ENCODE measurements at regions not wholly inside any gene's neighbourhood (a gene's known extent, or its start where the extent isn't known, plus 50 kb on each side); places are given as distances from the start of the nearest gene placed in this dataset.

- Histone ChIP-seq H3K9ac (ENCODE audit: low read length) (no peak overlapping the region), H3K9me3 (ENCODE audit: low read length) (no peaks in the 10 kb centered on the region), H3K79me2 (replicated peaks; ENCODE audit: insufficient read depth, low read length) (no peaks in the 10 kb centered on the region), H4K20me1 (ENCODE audit: insufficient read depth) (no peaks in the 10 kb centered on the region), H3K27me3 (ENCODE audit: insufficient read depth, low read depth, low read length) (no peaks in the 10 kb centered on the region), H3K4me3 (ENCODE audit: low read length) (no peak overlapping the region), H2AFZ (ENCODE audit: low read depth, low read length) (no peak overlapping the region), H3K27ac (ENCODE audit: low read length) (no peak overlapping the region), H3K9me2 (ENCODE audit: insufficient read depth, low read length) (peaks cover 5% of the 10 kb centered on the region), H3F3A (ENCODE audit: insufficient read depth, low read length, poor library complexity, severe bottlenecking) (no peaks in the 10 kb centered on the region), H3K4me2 (ENCODE audit: low read length) (no peak overlapping the region), H3K36me3 (ENCODE audit: insufficient read depth, low read length) (no peaks in the 10 kb centered on the region)
- no peak for TF ChIP-seq EZH2 (IDR thresholded peaks at IDR 0.05; ENCODE audit: borderline replicate concordance, insufficient read depth, low read length, poor library complexity, severe bottlenecking)
- TF ChIP-seq TAF1 (IDR thresholded peaks at IDR 0.05; ENCODE audit: low read depth) = no peak
- TF ChIP-seq POLR2AphosphoS5 (IDR thresholded peaks at IDR 0.05) = no peak
- TF ChIP-seq EP300 (conservative IDR thresholded peaks at IDR 0.05; ENCODE audit: poor library complexity, severe bottlenecking) = no peak
- no peak for TF ChIP-seq RAD21 (conservative IDR thresholded peaks at IDR 0.05)
- TF ChIP-seq REST (IDR thresholded peaks at IDR 0.05; ENCODE audit: borderline replicate concordance) = no peak
- no peak for TF ChIP-seq SMC3 (conservative IDR thresholded peaks at IDR 0.05; ENCODE audit: poor library complexity)
- no peak for TF ChIP-seq MXI1 (conservative IDR thresholded peaks at IDR 0.05; ENCODE audit: poor library complexity, severe bottlenecking)
- no peak for TF ChIP-seq CTCF (IDR thresholded peaks at IDR 0.05; ENCODE audit: poor library complexity, severe bottlenecking)
Observed at GRCh38 chr1:69404486-69404885, 163.2 kb upstream of the LRRC7 start.

- H3K36me3 ChIP-seq (ENCODE audit: insufficient read depth, low read length) = no peaks in the 10 kb centered on the region
- no peak overlapping the region for H3K27ac ChIP-seq (ENCODE audit: low read length)
- no peak overlapping the region for H3K4me3 ChIP-seq (ENCODE audit: low read length)
- H3K9me2 ChIP-seq (ENCODE audit: insufficient read depth, low read length) = peaks cover 5% of the 10 kb centered on the region
- H4K20me1 ChIP-seq (ENCODE audit: insufficient read depth) = no peaks in the 10 kb centered on the region
- no peak overlapping the region for H3K4me2 ChIP-seq (ENCODE audit: low read length)
- no peaks in the 10 kb centered on the region for H3K27me3 ChIP-seq (ENCODE audit: insufficient read depth, low read depth, low read length)
- H2AFZ ChIP-seq (ENCODE audit: low read depth, low read length) = no peak overlapping the region
- no peak overlapping the region for H3K9ac ChIP-seq (ENCODE audit: low read length)
- no peaks in the 10 kb centered on the region for H3K79me2 ChIP-seq (replicated peaks; ENCODE audit: insufficient read depth, low read length)
- no peak for TF ChIP-seq EZH2 (IDR thresholded peaks at IDR 0.05; ENCODE audit: borderline replicate concordance, insufficient read depth, low read length, poor library complexity, severe bottlenecking)
- no peak for TF ChIP-seq CTCF (IDR thresholded peaks at IDR 0.05; ENCODE audit: poor library complexity, severe bottlenecking)
- no peak for TF ChIP-seq SMC3 (conservative IDR thresholded peaks at IDR 0.05; ENCODE audit: poor library complexity)
- no peak for TF ChIP-seq EP300 (conservative IDR thresholded peaks at IDR 0.05; ENCODE audit: poor library complexity, severe bottlenecking)
- no peak for TF ChIP-seq RAD21 (conservative IDR thresholded peaks at IDR 0.05)
- TF ChIP-seq REST (IDR thresholded peaks at IDR 0.05; ENCODE audit: borderline replicate concordance) = no peak
- no peaks in the 10 kb centered on the region for H3F3A ChIP-seq (ENCODE audit: insufficient read depth, low read length, poor library complexity, severe bottlenecking)
- no peaks in the 10 kb centered on the region for H3K9me3 ChIP-seq (ENCODE audit: low read length)
Observed at GRCh38 chr1:69406244-69406643, 161.5 kb upstream of the LRRC7 start.
